GM18951 (cell line): ENCODE measurements at regions not wholly inside any gene's neighbourhood (a gene's known extent, or its start where the extent isn't known, plus 50 kb on each side); places are given as distances from the start of the nearest gene placed in this dataset.
"Not testable (repeated sequence)": the region's sequence is repeated elsewhere in the genome, so short reads cannot be mapped to it uniquely, and the experiment has no call there.

Source experiments
- POLR2A ChIP-seq: IDR thresholded peaks from 4 replicates; pipeline ENCODE4 v1.6.1; 2011; ENCODE audit warnings: mild to moderate bottlenecking; ENCODE audit not compliant: insufficient read length, insufficient read depth; ENCODE audit errors: extremely low read depth
- in situ Hi-C: fragments of 300-500 bp; cut with MboI; formaldehyde crosslinking; loops from one replicate; pipeline ENCODE4 v1.12.0; 2022; ENCODE audit warnings: low sequenced_read_pairs, mixed read lengths, inconsistent platforms; ENCODE audit not compliant: unreplicated experiment

DNA sequence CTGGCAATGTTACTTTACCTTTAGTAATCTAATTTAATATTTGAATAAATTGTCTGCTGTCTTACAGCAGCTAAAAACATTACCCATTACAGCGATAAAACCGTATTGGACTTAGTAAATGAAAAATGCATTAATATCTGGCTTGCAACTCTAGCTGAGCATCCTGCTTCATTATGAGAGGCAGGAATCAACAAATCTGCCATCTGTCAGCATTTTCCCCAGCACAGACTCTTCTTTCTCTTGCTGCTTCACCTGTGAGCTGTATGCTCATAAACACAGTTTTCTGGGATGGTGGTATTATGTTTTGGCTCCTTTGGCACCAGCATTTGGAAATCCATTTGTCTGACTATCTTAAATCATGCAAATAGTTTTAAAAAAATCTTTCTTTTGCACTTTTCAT is 487.1 kb downstream of the KCNT2 start:
- in situ Hi-C loops: no loop called here
- no peak for TF ChIP-seq POLR2A

- no peak for TF ChIP-seq POLR2A
- in situ Hi-C loops: no loop called here
These were observed 492.6 kb downstream of the KCNT2 start for GRCh38 chr1:196115646-196116045.

GRCh38 chr1:196114193-196114592 is 494.0 kb downstream of the KCNT2 start:
- no peak for TF ChIP-seq POLR2A
- in situ Hi-C loops: no loop called here

- in situ Hi-C loops: not testable (repeated sequence)
These were observed 499.2 kb downstream of the KCNT2 start for GRCh38 chr1:196108990-196109389.

DNA sequence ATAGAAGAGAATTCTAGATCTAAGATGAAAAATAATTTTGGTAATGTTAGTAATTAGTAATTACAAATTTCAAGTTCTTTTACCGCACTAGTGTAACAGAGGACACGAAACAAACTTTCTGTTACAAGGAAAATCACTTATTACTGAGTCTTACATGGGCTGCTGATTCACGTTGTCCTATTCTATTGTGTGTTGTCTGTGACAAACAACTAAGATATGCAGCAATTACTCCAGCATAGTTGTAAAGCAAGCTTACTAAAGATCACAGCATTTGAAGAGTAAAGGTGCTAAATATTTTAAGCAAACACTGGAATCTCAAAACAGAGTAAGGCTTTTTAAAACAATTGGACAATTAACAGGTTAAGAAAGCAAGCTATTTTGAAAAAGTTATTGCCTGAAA is 502.3 kb downstream of the KCNT2 start:
- TF ChIP-seq POLR2A: no peak
- in situ Hi-C loops: no loop called here

GRCh38 chr1:196102826-196103225 is 505.4 kb downstream of the KCNT2 start:
- no peak for TF ChIP-seq POLR2A
- in situ Hi-C loops: no loop called here

DNA sequence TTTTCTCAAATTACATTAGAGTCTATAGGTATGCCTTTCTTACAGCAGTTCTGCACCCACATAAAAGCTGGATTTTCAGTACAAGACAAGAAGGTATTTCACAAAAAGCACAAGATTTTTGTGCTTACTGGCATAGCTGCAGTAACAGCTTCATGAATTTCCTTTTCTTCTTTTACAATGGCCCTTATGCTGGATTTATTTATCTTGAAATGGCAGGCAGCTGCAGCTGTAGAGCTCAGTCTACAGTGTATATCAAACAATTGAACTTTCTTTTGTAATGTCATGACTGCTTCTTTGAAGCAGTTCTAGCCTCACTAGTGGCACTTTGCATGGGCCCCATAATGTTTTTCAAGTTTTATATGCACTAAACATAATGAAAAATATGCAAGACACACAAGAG is 510.2 kb downstream of the KCNT2 start:
- in situ Hi-C loops: no loop called here
- no peak for TF ChIP-seq POLR2A

- TF ChIP-seq POLR2A: no peak
- in situ Hi-C loops: no loop called here
These were observed 513.4 kb downstream of the KCNT2 start for GRCh38 chr1:196094821-196095220.

- in situ Hi-C loops: no loop called here
- no peak for TF ChIP-seq POLR2A
These were observed 516.7 kb downstream of the KCNT2 start for GRCh38 chr1:196091397-196092135.

- in situ Hi-C loops: no loop called here
- no peak for TF ChIP-seq POLR2A
These were observed 518.0 kb downstream of the KCNT2 start for GRCh38 chr1:196090226-196090625.

DNA sequence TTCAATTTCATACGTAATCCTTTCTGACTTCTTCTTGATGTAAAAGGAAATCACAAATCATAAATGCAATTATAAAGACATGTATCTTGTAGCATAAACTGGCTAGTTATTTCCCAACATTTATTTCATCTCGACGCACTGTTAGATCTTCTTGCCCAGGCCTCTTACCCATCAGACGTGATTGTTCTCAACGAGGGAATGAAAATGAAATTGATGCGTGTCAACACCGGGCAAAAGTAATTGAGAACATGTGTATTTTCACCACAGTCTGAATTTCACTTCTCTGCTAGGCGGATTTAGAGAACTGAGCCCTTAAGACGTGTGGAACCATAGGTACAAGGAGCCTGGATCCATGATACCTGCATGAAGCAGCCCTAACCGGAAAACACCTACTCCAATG is 519.7 kb downstream of the KCNT2 start:
- TF ChIP-seq POLR2A: no peak
- in situ Hi-C loops: no loop called here

DNA sequence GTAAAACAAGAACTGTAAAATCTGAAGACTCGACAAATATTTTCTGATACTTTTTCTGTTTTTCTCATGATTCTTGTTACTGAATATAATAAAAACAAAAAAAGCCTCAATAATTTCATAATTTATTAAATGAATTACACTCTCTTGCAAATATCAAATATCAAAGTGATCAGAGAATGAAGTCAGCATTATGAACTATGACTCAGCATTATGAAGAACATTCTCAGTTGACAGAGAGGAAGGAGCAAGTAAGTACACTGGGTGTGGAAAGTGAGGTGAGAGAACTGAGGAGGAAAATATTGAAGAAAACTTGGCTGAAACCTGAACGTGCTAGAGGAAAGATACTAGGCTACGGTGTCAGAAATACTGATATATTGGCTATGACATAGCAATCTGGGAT is 529.5 kb downstream of the KCNT2 start:
- in situ Hi-C loops: no loop called here

DNA sequence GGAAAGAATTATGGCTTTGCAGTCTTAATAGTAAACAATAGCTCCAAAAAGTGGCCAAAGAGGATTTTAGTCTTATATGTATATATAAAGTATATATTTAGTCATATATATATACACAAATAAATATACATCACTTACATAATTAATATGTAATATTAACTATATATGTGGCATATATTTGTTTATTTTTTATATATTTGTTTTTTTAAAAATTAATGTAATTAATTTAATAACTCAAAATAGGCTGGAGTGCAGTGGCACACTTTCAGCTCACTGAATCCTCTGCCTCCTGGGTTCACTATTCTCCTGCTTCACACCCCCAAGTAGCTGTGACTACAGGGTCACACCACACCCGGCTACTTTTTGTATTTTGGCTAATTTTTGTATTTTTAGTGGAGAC is 532.6 kb downstream of the KCNT2 start:
- in situ Hi-C loops: no loop called here

More for the DNA sequence above, 529.5 kb downstream of the KCNT2 start:
- TF ChIP-seq POLR2A: no peak

DNA sequence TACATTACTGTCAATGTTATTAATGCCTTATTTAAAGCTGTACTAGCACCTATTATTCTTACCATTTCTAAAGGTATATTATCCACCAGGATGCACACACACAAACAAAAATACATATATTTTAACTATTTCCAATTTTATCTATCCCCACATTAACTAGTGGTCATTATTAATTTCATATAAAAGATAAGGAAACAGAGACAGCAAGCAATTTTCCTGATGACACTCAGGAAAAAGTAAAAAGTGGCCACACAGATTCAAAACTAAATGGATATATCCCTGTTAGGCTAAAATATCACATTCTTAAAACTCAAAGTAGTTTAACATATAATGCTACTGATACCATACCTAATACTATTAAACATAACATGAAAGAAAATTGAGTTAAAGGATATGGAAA is 534.1 kb downstream of the KCNT2 start:
- TF ChIP-seq POLR2A: no peak
- in situ Hi-C loops: no loop called here

More for the DNA sequence above, 532.6 kb downstream of the KCNT2 start:
- no peak for TF ChIP-seq POLR2A

DNA sequence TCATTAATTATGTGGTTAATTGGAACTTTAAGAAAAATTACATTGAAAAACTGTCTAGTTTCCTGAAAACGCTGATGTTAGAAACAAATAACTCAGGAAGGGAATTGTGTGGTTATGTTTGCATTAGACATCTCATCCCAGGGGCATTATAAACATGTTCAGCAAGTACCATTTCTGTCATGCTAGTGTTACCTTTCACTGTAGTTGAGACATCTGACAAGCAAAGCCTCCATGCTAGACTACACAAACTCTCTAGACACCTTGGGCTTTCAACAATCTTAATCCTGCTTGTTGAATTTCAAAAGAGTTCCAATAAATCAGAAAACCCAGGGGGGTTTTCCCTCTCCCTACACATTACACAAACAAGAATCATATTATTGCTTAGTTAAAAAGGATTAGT is 536.8 kb downstream of the KCNT2 start:
- in situ Hi-C loops: no loop called here
- no peak for TF ChIP-seq POLR2A
